Erythroblast (primary cell): ENCODE measurements at regions not wholly inside any gene's neighbourhood (a gene's known extent, or its start where the extent isn't known, plus 50 kb on each side); places are given as distances from the start of the nearest gene placed in this dataset.

Experiments used
- GATA1 ChIP-seq: IDR thresholded peaks from 2 replicates; pipeline ENCODE4 v1.6.1; 2011; ENCODE audit warnings: low read depth, mild to moderate bottlenecking, control low read depth, low read length, moderate library complexity
- POLR2A ChIP-seq: IDR thresholded peaks from 2 replicates; pipeline ENCODE4 v1.6.1; 2011; ENCODE audit warnings: mild to moderate bottlenecking, low read length

- no peak for TF ChIP-seq GATA1
- TF ChIP-seq POLR2A: no peak
Observed at GRCh38 chr4:177066746-177067145, 242.9 kb upstream of the NEIL3 start.
